Breast epithelium (tissue), 3 donors: ENCODE measurements at regions not wholly inside any gene's neighbourhood (a gene's known extent, or its start where the extent isn't known, plus 50 kb on each side); places are given as distances from the start of the nearest gene placed in this dataset.

Experiments
- CTCF ChIP-seq, 3 donors: fragments of 450-650 bp; IDR thresholded peaks; one replicate each; pipeline ENCODE4 v1.5.1; 2016 to 2017; ENCODE audit warnings: antibody characterized with exemption in 3 of 3, mild to moderate bottlenecking in 3 of 3, moderate library complexity in 3 of 3
- POLR2A ChIP-seq: fragments of 450-650 bp; IDR thresholded peaks from one replicate; pipeline ENCODE4 v1.6.1; 2016; ENCODE audit warnings: antibody characterized with exemption, mild to moderate bottlenecking, moderate library complexity

GRCh38 chr9:115913696-115914095 is 239.9 kb upstream of the PAPPA start:
- TF ChIP-seq POLR2A: no peak
- no peak for TF ChIP-seq CTCF (IDR thresholded peaks at IDR 0.05)
